ENCODE measurements at regions not wholly inside any gene's neighbourhood (a gene's known extent, or its start where the extent isn't known, plus 50 kb on each side); places are given as distances from the start of the nearest gene placed in this dataset.

DNA sequence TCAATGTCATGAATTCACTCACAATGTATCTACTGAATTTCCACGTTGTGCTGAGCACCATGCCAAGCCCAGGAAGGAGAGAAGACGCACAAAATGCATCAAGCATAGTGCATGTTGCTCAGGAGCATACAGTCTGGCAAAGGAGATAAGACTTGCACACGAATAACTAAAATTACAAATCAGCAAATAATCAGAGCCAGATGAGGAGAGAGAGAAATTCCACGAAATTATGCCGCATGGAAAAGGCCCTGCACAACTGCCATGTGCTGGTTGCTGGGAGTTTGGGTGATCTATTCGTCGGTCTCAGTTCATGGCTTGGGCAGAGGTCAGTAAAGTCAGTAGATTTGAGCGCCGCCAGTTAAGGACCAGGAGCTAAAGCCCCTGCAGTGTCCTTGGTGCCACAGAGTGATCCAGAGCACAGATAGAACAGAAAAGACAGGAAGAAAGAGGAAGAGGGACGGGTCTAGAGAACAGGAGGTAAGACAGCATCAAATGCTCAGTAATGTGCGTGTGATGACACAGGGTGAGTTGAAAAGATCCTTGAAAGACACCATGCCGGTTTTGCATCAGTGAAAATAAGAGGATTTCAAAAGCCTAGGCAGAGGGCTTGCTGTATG is 55.1 kb upstream of the ZNF281 start:
- no peak for DNase-seq (ENCODE audit: low read depth in 6 of 9, low spot score in 9 of 9)
- H3K4me3 ChIP-seq (ENCODE audit: low read length in 2 of 2), result no peak overlapping the region
- H3K27me3 ChIP-seq (ENCODE audit: control insufficient read depth in 2 of 2, insufficient read depth in 1 of 2, low read length in 1 of 2), result no peaks in the 10 kb centered on the region
- H3K4me1 ChIP-seq (ENCODE audit: control insufficient read depth in 2 of 2, insufficient read depth in 2 of 2, low read length in 2 of 2), result no peaks in the 10 kb centered on the region
- 95% methylated on average over 12 of the region's 12 CpGs for WGBS
- H3K9me3 ChIP-seq (ENCODE audit: control insufficient read depth in 2 of 2, insufficient read depth in 1 of 2, low read length in 1 of 2), result no peaks in the 10 kb centered on the region
- no peak overlapping the region for H3K27ac ChIP-seq (ENCODE audit: low read depth in 1 of 2, low read length in 1 of 2)
- no peaks in the 10 kb centered on the region for H3K36me3 ChIP-seq (ENCODE audit: control insufficient read depth in 2 of 2, insufficient read depth in 2 of 2, low read length in 1 of 2)

Measured in thymus (tissue), 11 donors.